K562 (cell line): ENCODE measurements at regions not wholly inside any gene's neighbourhood (a gene's known extent, or its start where the extent isn't known, plus 50 kb on each side); places are given as distances from the start of the nearest gene placed in this dataset.

Source experiments
- ATAC-seq: fragments of 200-7000 bp; cut with Tn5 transposase; 3 replicates; pipeline ENCODE4 v1.9.1; 2020; ENCODE audit warnings: moderate library complexity
- BruUV-seq: library from RNA; stranded (reverse); fragments of 400-500 nt; replicated peaks from 2 replicates; lab custom pipeline; 2021; lab: Mats Ljungman, UMichigan
- CTCF ChIA-PET: fragments of 300-600 bp; formaldehyde crosslinking; extraction: SDS; loops from one replicate; lab custom pipeline; 2021; ENCODE audit warnings: low intra/inter-chr PET ratio; lab: Yijun Ruan, JAX
- POLR2A ChIA-PET: fragments of 300-600, 350-650 bp; sonication (Branson Sonifier 250); formaldehyde crosslinking; extraction: SDS; loops from one replicate; lab custom pipeline; 2021; ENCODE audit warnings: antibody characterized with exemption, inconsistent platforms; lab: Yijun Ruan, JAX
- DNase-seq, 4 experiments: peaks; one replicate each; pipeline versions ENCODE4 v3.0.0 to v3.0.0-alpha.2; 2011 to 2018; ENCODE audit warnings: low spot score in 3 of 4, mixed read lengths in 3 of 4; ENCODE audit errors: extremely low read depth in 1 of 4
- FAIRE-seq: peaks from 2 replicates; lab custom pipeline; 2011; peaks lifted over from hg19 to GRCh38; lab: Jason Lieb, UNC
- H2AFZ ChIP-seq: 2 replicates; pipeline ENCODE4 v1.6.0; 2011; ENCODE audit warnings: low read depth, low read length, control low read depth, inconsistent platforms
- H3K27ac ChIP-seq: fragments of 200-600 bp; 3 replicates; pipeline ENCODE4 v1.8.0; 2011; ENCODE audit warnings: low read depth, mild to moderate bottlenecking, control low read depth, inconsistent platforms, low read length, moderate library complexity, mixed read lengths; ENCODE audit errors: extremely low read depth
- H3K27me3 ChIP-seq, 2 experiments: fragments of 300-600 bp in 1 of 2; 2 replicates in 1 of 2; 3 replicates in 1 of 2; pipeline versions ENCODE4 v1.6.0 to v1.8.0; 2011; ENCODE audit warnings: inconsistent platforms in 2 of 2, low read length in 2 of 2, mild to moderate bottlenecking in 1 of 2, mixed read lengths in 1 of 2, moderate library complexity in 1 of 2; ENCODE audit not compliant: control insufficient read depth in 2 of 2, insufficient read depth in 2 of 2
- H3K36me3 ChIP-seq: fragments of 300-600 bp; 3 replicates; pipeline ENCODE4 v1.8.0; 2011; ENCODE audit warnings: mild to moderate bottlenecking, low read length, inconsistent platforms; ENCODE audit not compliant: control insufficient read depth, insufficient read depth
- H3K4me1 ChIP-seq, 2 experiments: fragments of 200-600 bp in 1 of 2; replicated peaks in 1 of 2; 2 replicates in 1 of 2; 3 replicates in 1 of 2; pipeline versions ENCODE4 v1.5.1 to v1.8.0; 2011; ENCODE audit warnings: inconsistent platforms in 2 of 2, low read length in 2 of 2, mild to moderate bottlenecking in 1 of 2, mixed read lengths in 1 of 2, moderate library complexity in 1 of 2; ENCODE audit not compliant: control insufficient read depth in 2 of 2, insufficient read depth in 2 of 2
- H3K4me2 ChIP-seq: 2 replicates; pipeline ENCODE4 v1.6.1; 2011; ENCODE audit warnings: low read length, control low read depth, inconsistent platforms, mixed read lengths; ENCODE audit not compliant: insufficient read depth
- H3K4me3 ChIP-seq: fragments of 200-600 bp; sonication (generic), shearing (Covaris generic); 2 replicates; pipeline ENCODE4 v1.5.1; 2016; ENCODE audit warnings: control low read depth, inconsistent platforms
- H3K79me2 ChIP-seq: fragments of 200-600 bp; 3 replicates; pipeline ENCODE4 v1.8.0; 2011; ENCODE audit warnings: low read length, inconsistent platforms; ENCODE audit not compliant: control insufficient read depth, insufficient read depth
- H3K9ac ChIP-seq, 2 experiments: 2 replicates each; pipeline versions ENCODE4 v1.6.0 to v1.6.1; 2011; ENCODE audit warnings: low read depth in 2 of 2, low read length in 2 of 2, control low read depth in 1 of 2, inconsistent platforms in 1 of 2, mild to moderate bottlenecking in 1 of 2, mixed read lengths in 1 of 2; ENCODE audit not compliant: insufficient read depth in 1 of 2
- H3K9me1 ChIP-seq: one replicate; pipeline ENCODE4 v1.6.0; 2011; ENCODE audit warnings: inconsistent platforms, mild to moderate bottlenecking, low read length, moderate library complexity; ENCODE audit not compliant: control insufficient read depth, insufficient read depth
- H3K9me3 ChIP-seq: replicated peaks from 2 replicates; pipeline ENCODE4 v1.5.1; 2011; ENCODE audit warnings: low read depth, low read length, inconsistent platforms; ENCODE audit not compliant: control insufficient read depth, insufficient read depth
- H4K20me1 ChIP-seq: replicated peaks from 2 replicates; pipeline ENCODE4 v1.6.1; 2011; ENCODE audit warnings: low read length, inconsistent platforms, mixed read lengths; ENCODE audit not compliant: control insufficient read depth, insufficient read depth
- TAF15 ChIP-seq: fragments of 200-400 bp; formaldehyde crosslinking; IDR thresholded peaks from 2 replicates; pipeline ENCODE4 v1.6.1; 2017; ENCODE audit warnings: mild to moderate bottlenecking, low read depth, low read length, moderate library complexity
- ZNF431 ChIP-seq: sonication (generic); formaldehyde crosslinking; IDR thresholded peaks from 2 replicates; pipeline ENCODE4 v1.8.0; 2022; ENCODE audit warnings: mild to moderate bottlenecking, missing genetic modification reagents
- ZNF695 ChIP-seq: fragments of 450-650 bp; formaldehyde crosslinking; IDR thresholded peaks from 2 replicates; pipeline ENCODE4 v1.4.0; 2020; ENCODE audit warnings: mild to moderate bottlenecking, moderate library complexity
- in situ Hi-C: fragments of 300-500 bp; cut with MboI; formaldehyde crosslinking; loops from 4 replicates; pipeline ENCODE4 v1.15.0; 2018; ENCODE audit warnings: inconsistent platforms, mixed read lengths
- intact Hi-C: fragments of 100-400 bp; cut with micrococcal nuclease; formaldehyde crosslinking; loops from 2 replicates; pipeline ENCODE4 v1.14.2; 2022
- TF ChIP-seq, protein P1 (sequence below): sonication (generic); formaldehyde crosslinking; IDR thresholded peaks from 2 replicates; pipeline ENCODE4 v1.8.1; 2023; ENCODE audit warnings: mild to moderate bottlenecking, missing genetic modification reagents

DNA sequence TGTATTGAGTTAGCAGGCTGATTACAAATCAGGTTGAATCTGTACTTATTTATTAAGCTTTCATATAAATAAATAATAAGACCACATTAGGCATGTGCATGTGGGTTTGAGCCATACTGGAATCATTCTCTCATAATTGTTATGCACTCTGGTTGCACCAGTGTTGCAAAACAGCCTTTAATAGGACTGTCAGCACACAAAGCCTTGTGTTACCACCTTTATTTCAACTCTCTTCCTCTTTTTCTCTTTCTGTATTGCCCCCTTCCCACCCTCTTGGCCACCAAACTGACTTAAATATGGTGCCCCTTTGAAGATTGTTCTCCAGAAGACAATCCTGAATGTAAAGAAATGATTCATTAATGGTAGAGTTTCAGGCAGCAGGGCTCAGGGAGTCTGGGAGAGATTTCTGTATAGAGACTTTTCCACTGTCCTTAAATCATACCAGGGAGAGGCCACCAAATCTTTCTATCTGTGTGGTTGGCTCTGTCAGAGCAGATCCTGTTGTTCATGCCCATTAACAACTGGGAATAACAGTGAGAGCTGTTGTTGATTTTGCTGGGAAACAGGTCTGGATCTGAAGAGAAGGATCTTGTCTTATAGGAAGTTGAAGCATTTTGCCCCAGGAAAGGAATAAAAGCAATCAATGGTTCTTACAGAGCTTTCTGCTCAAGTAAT is 131.6 kb upstream of the SOX4 start:
- H3K27ac ChIP-seq = no peak overlapping the region
- in situ Hi-C loops (no loop called here), intact Hi-C loops (no loop called here)
- no peaks in the 10 kb centered on the region for H3K79me2 ChIP-seq
- CTCF ChIA-PET = no interaction called here
- BruUV-seq = no TSS peak
- H4K20me1 ChIP-seq = no peaks in the 10 kb centered on the region
- no peak for ATAC-seq
- no peaks in the 10 kb centered on the region for H3K9me3 ChIP-seq
- H3K4me3 ChIP-seq = no peak overlapping the region
- no peak overlapping the region for H3K4me2 ChIP-seq
- DNase-seq = no peak
- no peaks in the 10 kb centered on the region for H3K4me1 ChIP-seq
- peaks cover 0 to 13% of the 10 kb centered on the region in 2 experiments; a peak in 3 of 5 replicates for H3K27me3 ChIP-seq
- FAIRE-seq = no peak
- H3K9ac ChIP-seq = no peak overlapping the region
- POLR2A ChIA-PET = no interaction called here
- TF ChIP-seq ZNF431 (no peak), ZNF695 (CRISPR knock-in tag) (no peak), TAF15 (no peak)
- TF ChIP-seq, protein P1, sequence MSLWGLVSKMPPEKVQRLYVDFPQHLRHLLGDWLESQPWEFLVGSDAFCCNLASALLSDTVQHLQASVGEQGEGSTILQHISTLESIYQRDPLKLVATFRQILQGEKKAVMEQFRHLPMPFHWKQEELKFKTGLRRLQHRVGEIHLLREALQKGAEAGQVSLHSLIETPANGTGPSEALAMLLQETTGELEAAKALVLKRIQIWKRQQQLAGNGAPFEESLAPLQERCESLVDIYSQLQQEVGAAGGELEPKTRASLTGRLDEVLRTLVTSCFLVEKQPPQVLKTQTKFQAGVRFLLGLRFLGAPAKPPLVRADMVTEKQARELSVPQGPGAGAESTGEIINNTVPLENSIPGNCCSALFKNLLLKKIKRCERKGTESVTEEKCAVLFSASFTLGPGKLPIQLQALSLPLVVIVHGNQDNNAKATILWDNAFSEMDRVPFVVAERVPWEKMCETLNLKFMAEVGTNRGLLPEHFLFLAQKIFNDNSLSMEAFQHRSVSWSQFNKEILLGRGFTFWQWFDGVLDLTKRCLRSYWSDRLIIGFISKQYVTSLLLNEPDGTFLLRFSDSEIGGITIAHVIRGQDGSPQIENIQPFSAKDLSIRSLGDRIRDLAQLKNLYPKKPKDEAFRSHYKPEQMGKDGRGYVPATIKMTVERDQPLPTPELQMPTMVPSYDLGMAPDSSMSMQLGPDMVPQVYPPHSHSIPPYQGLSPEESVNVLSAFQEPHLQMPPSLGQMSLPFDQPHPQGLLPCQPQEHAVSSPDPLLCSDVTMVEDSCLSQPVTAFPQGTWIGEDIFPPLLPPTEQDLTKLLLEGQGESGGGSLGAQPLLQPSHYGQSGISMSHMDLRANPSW = no peak
- no peaks in the 10 kb centered on the region for H3K36me3 ChIP-seq
- H2AFZ ChIP-seq = no peak overlapping the region
- H3K9me1 ChIP-seq = no peaks in the 10 kb centered on the region
